DND-41 (cell line): ENCODE measurements at regions not wholly inside any gene's neighbourhood (a gene's known extent, or its start where the extent isn't known, plus 50 kb on each side); places are given as distances from the start of the nearest gene placed in this dataset.

Experiments
- ATAC-seq: fragments of 200-7000 bp; cut with Tn5 transposase; 3 replicates; pipeline ENCODE4 v1.9.1; 2021; ENCODE audit warnings: low read depth; ENCODE audit not compliant: insufficient read depth
- DNase-seq: peaks from one replicate; pipeline ENCODE4 v3.0.0-alpha.2; 2020
- H2AFZ ChIP-seq: 2 replicates; pipeline ENCODE4 v1.6.0; 2012; ENCODE audit warnings: low read depth, low read length
- H3K27ac ChIP-seq: 2 replicates; pipeline ENCODE4 v1.5.1; 2012; ENCODE audit warnings: low read length, inconsistent platforms
- H3K27me3 ChIP-seq: fragments of 200-600 bp; sonication (generic); 2 replicates; pipeline ENCODE4 v1.6.0; 2012; ENCODE audit warnings: low read length, mild to moderate bottlenecking, inconsistent platforms; ENCODE audit not compliant: insufficient read depth, poor library complexity
- H3K36me3 ChIP-seq: 2 replicates; pipeline ENCODE4 v1.5.1; 2012; ENCODE audit warnings: low read length, inconsistent platforms; ENCODE audit not compliant: insufficient read depth
- H3K4me1 ChIP-seq: 2 replicates; pipeline ENCODE4 v1.5.1; 2012; ENCODE audit warnings: mild to moderate bottlenecking, low read length; ENCODE audit not compliant: insufficient read depth
- H3K4me2 ChIP-seq: 2 replicates; pipeline ENCODE4 v1.6.0; 2012; ENCODE audit warnings: mild to moderate bottlenecking, moderate library complexity, low read length, inconsistent platforms; ENCODE audit not compliant: insufficient read depth
- H3K4me3 ChIP-seq, 2 experiments: fragments of 200-600 bp in 1 of 2; shearing (Covaris generic) in 1 of 2; 2 replicates each; pipeline ENCODE4 v1.5.1; 2012 to 2016; ENCODE audit warnings: inconsistent platforms in 2 of 2, low read length in 2 of 2, mild to moderate bottlenecking in 2 of 2, low read depth in 1 of 2, moderate library complexity in 1 of 2
- H3K79me2 ChIP-seq: 2 replicates; pipeline ENCODE4 v1.6.0; 2012; ENCODE audit warnings: low read length, inconsistent platforms; ENCODE audit not compliant: insufficient read depth
- H3K9ac ChIP-seq: 2 replicates; pipeline ENCODE4 v1.6.0; 2012; ENCODE audit warnings: low read depth, mild to moderate bottlenecking, inconsistent platforms, low read length, moderate library complexity
- H3K9me3 ChIP-seq: 2 replicates; pipeline ENCODE4 v1.5.1; 2012; ENCODE audit warnings: low read length, moderate library complexity, mild to moderate bottlenecking, inconsistent platforms; ENCODE audit not compliant: insufficient read depth, severe bottlenecking
- H4K20me1 ChIP-seq: 2 replicates; pipeline ENCODE4 v1.6.0; 2012; ENCODE audit warnings: low read length; ENCODE audit not compliant: insufficient read depth
- EZH2 ChIP-seq: IDR thresholded peaks from 3 replicates; pipeline ENCODE4 v1.6.1; 2012; ENCODE audit warnings: borderline replicate concordance, low read depth, mild to moderate bottlenecking, moderate library complexity, low read length, inconsistent platforms; ENCODE audit not compliant: severe bottlenecking
- TF ChIP-seq, protein P1 (sequence below): IDR thresholded peaks from 2 replicates; pipeline ENCODE4 v1.5.1; 2012; ENCODE audit warnings: borderline replicate concordance, low read length, moderate library complexity, mild to moderate bottlenecking; ENCODE audit not compliant: poor library complexity, severe bottlenecking; ENCODE audit errors: extremely low read depth

DNA sequence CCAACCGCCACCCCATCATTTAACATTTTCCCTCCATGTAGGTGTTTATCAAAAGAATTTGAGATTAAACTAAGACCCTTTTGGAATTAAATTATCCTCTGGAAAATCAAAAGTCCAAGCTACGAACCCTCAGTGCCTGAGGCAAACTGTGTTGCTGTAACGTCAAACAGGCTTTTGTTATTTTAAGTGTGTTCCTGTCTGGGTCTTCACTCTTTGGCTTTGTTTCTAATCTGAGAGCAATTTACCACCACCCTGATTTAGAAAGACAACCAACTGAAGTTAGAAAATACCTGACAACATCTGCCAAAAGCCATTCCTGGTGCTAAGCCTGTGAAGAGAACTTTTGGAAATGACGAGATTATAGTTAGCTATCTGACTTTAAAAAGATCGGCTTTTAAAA, 199.9 kb downstream of the DIRAS2 start:
- DNase-seq: no peak
- no peaks in the 10 kb centered on the region for H3K27me3 ChIP-seq
- no peaks in the 10 kb centered on the region for H3K79me2 ChIP-seq
- no peak overlapping the region for H3K4me2 ChIP-seq
- no peak overlapping the region for H3K4me3 ChIP-seq
- H3K9ac ChIP-seq: no peak overlapping the region
- ATAC-seq: no peak
- H4K20me1 ChIP-seq: no peaks in the 10 kb centered on the region
- TF ChIP-seq, protein P1, sequence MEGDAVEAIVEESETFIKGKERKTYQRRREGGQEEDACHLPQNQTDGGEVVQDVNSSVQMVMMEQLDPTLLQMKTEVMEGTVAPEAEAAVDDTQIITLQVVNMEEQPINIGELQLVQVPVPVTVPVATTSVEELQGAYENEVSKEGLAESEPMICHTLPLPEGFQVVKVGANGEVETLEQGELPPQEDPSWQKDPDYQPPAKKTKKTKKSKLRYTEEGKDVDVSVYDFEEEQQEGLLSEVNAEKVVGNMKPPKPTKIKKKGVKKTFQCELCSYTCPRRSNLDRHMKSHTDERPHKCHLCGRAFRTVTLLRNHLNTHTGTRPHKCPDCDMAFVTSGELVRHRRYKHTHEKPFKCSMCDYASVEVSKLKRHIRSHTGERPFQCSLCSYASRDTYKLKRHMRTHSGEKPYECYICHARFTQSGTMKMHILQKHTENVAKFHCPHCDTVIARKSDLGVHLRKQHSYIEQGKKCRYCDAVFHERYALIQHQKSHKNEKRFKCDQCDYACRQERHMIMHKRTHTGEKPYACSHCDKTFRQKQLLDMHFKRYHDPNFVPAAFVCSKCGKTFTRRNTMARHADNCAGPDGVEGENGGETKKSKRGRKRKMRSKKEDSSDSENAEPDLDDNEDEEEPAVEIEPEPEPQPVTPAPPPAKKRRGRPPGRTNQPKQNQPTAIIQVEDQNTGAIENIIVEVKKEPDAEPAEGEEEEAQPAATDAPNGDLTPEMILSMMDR: no peak
- TF ChIP-seq EZH2: no peak
- H3K27ac ChIP-seq: no peak overlapping the region
- H3K9me3 ChIP-seq: no peaks in the 10 kb centered on the region
- H3K4me1 ChIP-seq: no peaks in the 10 kb centered on the region
- H3K36me3 ChIP-seq: no peaks in the 10 kb centered on the region
- H2AFZ ChIP-seq: no peak overlapping the region

DNA sequence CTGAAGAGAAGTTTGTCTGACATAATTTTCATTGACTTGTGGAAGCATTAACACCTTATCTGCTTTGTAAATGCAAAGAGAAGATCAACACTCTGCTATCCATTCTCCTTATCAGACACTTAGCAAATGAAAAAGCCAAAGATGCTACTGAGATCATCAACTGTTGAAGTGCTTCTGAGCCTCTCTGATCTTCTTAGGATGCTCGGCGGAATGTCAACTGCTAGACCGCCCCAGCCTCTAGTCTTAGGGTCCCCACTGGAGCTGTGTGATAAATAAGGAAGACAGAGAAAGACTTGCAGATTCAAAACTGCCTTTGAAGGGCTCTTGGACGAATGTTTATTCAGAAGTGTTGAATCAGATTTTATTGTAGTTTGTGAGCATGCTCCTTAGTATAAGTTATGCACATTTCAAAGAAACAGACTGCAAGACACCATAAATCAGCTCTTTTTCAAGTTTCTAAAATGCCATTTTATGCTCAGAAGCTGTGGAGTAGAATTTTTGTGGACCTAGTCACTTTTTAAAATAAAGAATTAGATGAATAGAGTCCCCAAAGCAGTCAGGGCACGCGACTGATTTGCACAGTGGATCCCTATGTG, 197.9 kb downstream of the DIRAS2 start:
- no peak overlapping the region for H2AFZ ChIP-seq
- H4K20me1 ChIP-seq: no peaks in the 10 kb centered on the region
- no peak for TF ChIP-seq EZH2
- TF ChIP-seq, protein P1: no peak
- no peak overlapping the region for H3K4me3 ChIP-seq
- no peak overlapping the region for H3K9ac ChIP-seq
- no peaks in the 10 kb centered on the region for H3K36me3 ChIP-seq
- H3K27ac ChIP-seq: no peak overlapping the region
- no peaks in the 10 kb centered on the region for H3K79me2 ChIP-seq
- H3K4me2 ChIP-seq: no peak overlapping the region
- H3K27me3 ChIP-seq: no peaks in the 10 kb centered on the region
- DNase-seq (no peak), ATAC-seq (no peak)
- no peaks in the 10 kb centered on the region for H3K9me3 ChIP-seq
- no peaks in the 10 kb centered on the region for H3K4me1 ChIP-seq

DNA sequence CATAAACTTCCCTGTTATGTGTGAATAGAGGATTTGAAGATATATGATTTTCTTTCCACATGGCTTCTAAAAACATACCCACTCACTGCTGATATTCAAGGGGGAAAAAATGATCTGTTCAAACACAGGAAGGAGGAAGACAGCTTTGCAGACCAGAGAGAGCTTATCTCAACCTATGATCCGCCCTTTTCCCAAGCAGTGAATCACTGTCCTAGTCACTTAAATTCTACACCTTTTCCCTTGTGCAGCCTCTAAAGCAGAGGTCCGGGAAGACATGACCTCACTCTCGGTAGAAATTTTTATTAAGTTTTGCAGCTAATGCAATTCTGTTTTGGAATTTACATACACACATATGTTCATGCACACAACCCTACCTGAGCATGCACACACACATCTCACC, 197.2 kb downstream of the DIRAS2 start:
- H3K9ac ChIP-seq: no peak overlapping the region
- H3K4me1 ChIP-seq: no peaks in the 10 kb centered on the region
- no peaks in the 10 kb centered on the region for H3K27me3 ChIP-seq
- no peaks in the 10 kb centered on the region for H3K9me3 ChIP-seq
- no peak overlapping the region for H2AFZ ChIP-seq
- H3K27ac ChIP-seq: no peak overlapping the region
- no peaks in the 10 kb centered on the region for H3K36me3 ChIP-seq
- DNase-seq: no peak
- no peaks in the 10 kb centered on the region for H3K79me2 ChIP-seq
- no peak for ATAC-seq
- H3K4me3 ChIP-seq: no peak overlapping the region
- H3K4me2 ChIP-seq: no peak overlapping the region
- TF ChIP-seq, protein P1: no peak
- no peak for TF ChIP-seq EZH2
- H4K20me1 ChIP-seq: no peaks in the 10 kb centered on the region
